Mesendoderm (in vitro differentiated cells): ENCODE measurements at regions not wholly inside any gene's neighbourhood (a gene's known extent, or its start where the extent isn't known, plus 50 kb on each side); places are given as distances from the start of the nearest gene placed in this dataset.
A peak's percentile ranks its signal among the peaks of the same experiment; 100 is the strongest.

Source experiments
- DNase-seq: peaks from one replicate; pipeline ENCODE4 v3.0.0; 2013
- H2AK5ac ChIP-seq: 2 replicates; pipeline ENCODE4 v1.6.1; 2013; ENCODE audit warnings: low read length, inconsistent platforms
- H2BK120ac ChIP-seq: 2 replicates; pipeline ENCODE4 v1.6.1; 2013; ENCODE audit warnings: low read depth, mild to moderate bottlenecking, low read length, moderate library complexity, mixed read lengths
- H2BK15ac ChIP-seq: replicated peaks from 2 replicates; pipeline ENCODE4 v1.6.1; 2013; ENCODE audit warnings: low read depth, mild to moderate bottlenecking, moderate library complexity
- H2BK5ac ChIP-seq: 2 replicates; pipeline ENCODE4 v1.6.1; 2013; ENCODE audit warnings: low read length, inconsistent platforms
- H3K18ac ChIP-seq: 2 replicates; pipeline ENCODE4 v1.6.1; 2013; ENCODE audit warnings: mild to moderate bottlenecking, low read length, mixed read lengths
- H3K23ac ChIP-seq: one replicate; pipeline ENCODE4 v1.6.1; 2013; ENCODE audit warnings: low read length
- H3K27ac ChIP-seq: 2 replicates; pipeline ENCODE4 v1.5.1; 2013; ENCODE audit warnings: low read depth, mild to moderate bottlenecking, inconsistent platforms, low read length, moderate library complexity
- H3K27me3 ChIP-seq: 2 replicates; pipeline ENCODE4 v1.6.1; 2013; ENCODE audit warnings: low read length, control low read depth, mild to moderate bottlenecking, inconsistent platforms; ENCODE audit not compliant: insufficient read depth, poor library complexity
- H3K36me3 ChIP-seq: 2 replicates; pipeline ENCODE4 v1.6.1; 2013; ENCODE audit warnings: low read length, inconsistent platforms; ENCODE audit not compliant: control insufficient read depth, insufficient read depth
- H3K4ac ChIP-seq: one replicate; pipeline ENCODE4 v1.6.1; 2013; ENCODE audit warnings: low read depth, mild to moderate bottlenecking, low read length, moderate library complexity
- H3K4me1 ChIP-seq: 2 replicates; pipeline ENCODE4 v1.6.1; 2013; ENCODE audit warnings: low read depth, low read length, inconsistent platforms; ENCODE audit not compliant: control insufficient read depth
- H3K4me2 ChIP-seq: 2 replicates; pipeline ENCODE4 v1.6.1; 2013; ENCODE audit warnings: low read length
- H3K4me3 ChIP-seq: 2 replicates; pipeline ENCODE4 v1.5.1; 2013; ENCODE audit warnings: mild to moderate bottlenecking, low read length
- H3K56ac ChIP-seq: one replicate; pipeline ENCODE4 v1.6.1; 2013; ENCODE audit warnings: low read length
- H3K79me1 ChIP-seq: 2 replicates; pipeline ENCODE4 v1.6.1; 2013; ENCODE audit warnings: low read length, inconsistent platforms
- H3K79me2 ChIP-seq: 2 replicates; pipeline ENCODE4 v1.6.1; 2013; ENCODE audit warnings: mild to moderate bottlenecking, low read length; ENCODE audit not compliant: control insufficient read depth, insufficient read depth
- H3K9ac ChIP-seq: 2 replicates; pipeline ENCODE4 v1.6.1; 2013; ENCODE audit warnings: low read length, inconsistent platforms
- H4K5ac ChIP-seq: one replicate; pipeline ENCODE4 v1.6.1; 2013; ENCODE audit warnings: low read length
- H4K8ac ChIP-seq: one replicate; pipeline ENCODE4 v1.6.1; 2013; ENCODE audit warnings: low read depth, mild to moderate bottlenecking, control low read depth, low read length, moderate library complexity
- WGBS: extraction: QIAGEN DNeasy Blood & Tissue Kit; methylation state at CpG from one replicate; pipeline ENCODE4 v1.1.7; 2013; ENCODE audit warnings: low lambda C conversion rate, missing lambda C conversion rate; ENCODE audit not compliant: insufficient coverage; ENCODE audit errors: extremely low coverage; 5-methylcytosine and 5-hydroxymethylcytosine counted together

GRCh38 chr6:44058617-44059358, 68.5 kb downstream of the MRPL14 start:
- peak; percentile 94 for DNase-seq
- Histone ChIP-seq H3K56ac (peak overlapping the region; percentile 25), H2BK120ac (no peak overlapping the region), H3K18ac (no peak overlapping the region), H3K79me2 (no peaks in the 10 kb centered on the region), H3K4me2 (no peak overlapping the region), H3K27ac (no peak overlapping the region), H3K9ac (peak overlapping the region; percentile 12), H3K36me3 (no peaks in the 10 kb centered on the region), H3K4me3 (no peak overlapping the region), H3K27me3 (no peaks in the 10 kb centered on the region), H2BK5ac (no peak overlapping the region), H3K79me1 (no peaks in the 10 kb centered on the region), H2BK15ac (no peak overlapping the region), H4K5ac (no peak overlapping the region), H3K4ac (no peak overlapping the region), H4K8ac (no peak overlapping the region), H2AK5ac (no peak overlapping the region), H3K4me1 (peaks cover 9% of the 10 kb centered on the region), H3K23ac (no peak overlapping the region)
- no CpG with 5 or more reads among the region's 19 CpGs for WGBS

- Histone ChIP-seq H3K18ac (no peak overlapping the region), H3K79me1 (no peaks in the 10 kb centered on the region), H2BK5ac (no peak overlapping the region), H4K8ac (no peak overlapping the region), H3K27ac (no peak overlapping the region), H3K27me3 (no peaks in the 10 kb centered on the region), H3K9ac (no peak overlapping the region), H4K5ac (no peak overlapping the region), H3K36me3 (no peaks in the 10 kb centered on the region), H2BK15ac (no peak overlapping the region), H3K23ac (no peak overlapping the region), H3K79me2 (no peaks in the 10 kb centered on the region), H2BK120ac (no peak overlapping the region), H3K4me3 (no peak overlapping the region), H3K4me1 (peaks cover 9% of the 10 kb centered on the region), H3K4me2 (no peak overlapping the region), H3K56ac (no peak overlapping the region), H3K4ac (no peak overlapping the region), H2AK5ac (peak overlapping the region; percentile 54)
- WGBS, result no CpG with 5 or more reads among the region's 10 CpGs
- no peak for DNase-seq
Measured at GRCh38 chr6:44057931-44058616, 69.2 kb downstream of the MRPL14 start.

GRCh38 chr6:44057238-44057930, 69.9 kb downstream of the MRPL14 start:
- DNase-seq, result no peak
- Histone ChIP-seq H3K79me1 (no peaks in the 10 kb centered on the region), H3K23ac (no peak overlapping the region), H3K4ac (no peak overlapping the region), H2BK5ac (no peak overlapping the region), H3K4me1 (peaks cover 9% of the 10 kb centered on the region), H3K27ac (no peak overlapping the region), H2BK15ac (no peak overlapping the region), H3K4me3 (no peak overlapping the region), H4K8ac (no peak overlapping the region), H3K27me3 (no peaks in the 10 kb centered on the region), H3K36me3 (no peaks in the 10 kb centered on the region), H3K18ac (no peak overlapping the region), H4K5ac (no peak overlapping the region), H3K79me2 (no peaks in the 10 kb centered on the region), H2AK5ac (no peak overlapping the region), H3K4me2 (no peak overlapping the region), H3K9ac (no peak overlapping the region), H2BK120ac (no peak overlapping the region), H3K56ac (no peak overlapping the region)
- no CpG with 5 or more reads among the region's 4 CpGs for WGBS

- WGBS, result no CpG with 5 or more reads among the region's 13 CpGs
Measured at GRCh38 chr6:44056392-44057237, 70.6 kb downstream of the MRPL14 start.

GRCh38 chr6:44054721-44055559, 72.3 kb downstream of the MRPL14 start:
- no peaks in the 10 kb centered on the region for H3K79me1 ChIP-seq
- H3K4me3 ChIP-seq, result no peak overlapping the region
- no peak overlapping the region for H3K9ac ChIP-seq
- H3K4me1 ChIP-seq, result peaks cover 9% of the 10 kb centered on the region
- no peaks in the 10 kb centered on the region for H3K79me2 ChIP-seq
- H3K4me2 ChIP-seq, result no peak overlapping the region
- H2AK5ac ChIP-seq, result no peak overlapping the region
- H3K27ac ChIP-seq, result no peak overlapping the region
- H3K23ac ChIP-seq, result no peak overlapping the region
- no peak overlapping the region for H4K5ac ChIP-seq
- H4K8ac ChIP-seq, result no peak overlapping the region
- H3K4ac ChIP-seq, result peak overlapping the region; percentile 1
- H3K18ac ChIP-seq, result no peak overlapping the region
- no peak overlapping the region for H2BK120ac ChIP-seq
- H3K36me3 ChIP-seq, result no peaks in the 10 kb centered on the region
- no peak overlapping the region for H2BK5ac ChIP-seq
- WGBS, result no CpG with 5 or more reads among the region's 8 CpGs
- H3K56ac ChIP-seq, result no peak overlapping the region
- no peak for DNase-seq
- H3K27me3 ChIP-seq, result no peaks in the 10 kb centered on the region
- no peak overlapping the region for H2BK15ac ChIP-seq

More at GRCh38 chr6:44056392-44057237, 70.6 kb downstream of the MRPL14 start:
- Histone ChIP-seq H3K79me2 (no peaks in the 10 kb centered on the region), H3K4me1 (peaks cover 9% of the 10 kb centered on the region), H4K5ac (no peak overlapping the region), H3K18ac (no peak overlapping the region), H2BK120ac (no peak overlapping the region), H4K8ac (no peak overlapping the region), H3K4ac (no peak overlapping the region), H2BK15ac (no peak overlapping the region), H3K79me1 (no peaks in the 10 kb centered on the region), H3K23ac (no peak overlapping the region), H3K27me3 (no peaks in the 10 kb centered on the region), H2AK5ac (no peak overlapping the region), H3K4me3 (no peak overlapping the region), H3K36me3 (no peaks in the 10 kb centered on the region), H3K27ac (no peak overlapping the region), H3K4me2 (no peak overlapping the region), H2BK5ac (no peak overlapping the region), H3K9ac (no peak overlapping the region), H3K56ac (no peak overlapping the region)
- no peak for DNase-seq
